DMS79 (cell line): ENCODE measurements at regions not wholly inside any gene's neighbourhood (a gene's known extent, or its start where the extent isn't known, plus 50 kb on each side); places are given as distances from the start of the nearest gene placed in this dataset.
A peak's percentile ranks its signal among the peaks of the same experiment; 100 is the strongest.
"Not testable (repeated sequence)": the region's sequence is repeated elsewhere in the genome, so short reads cannot be mapped to it uniquely, and the experiment has no call there.

Source experiments
- DNase-seq: peaks from one replicate; lab custom pipeline; 2025; lab: John Stamatoyannopoulos, UW

GRCh38 chr1:60850084-60850483 is 232.3 kb upstream of the NFIA start:
- DNase-seq, result no peak

DNA sequence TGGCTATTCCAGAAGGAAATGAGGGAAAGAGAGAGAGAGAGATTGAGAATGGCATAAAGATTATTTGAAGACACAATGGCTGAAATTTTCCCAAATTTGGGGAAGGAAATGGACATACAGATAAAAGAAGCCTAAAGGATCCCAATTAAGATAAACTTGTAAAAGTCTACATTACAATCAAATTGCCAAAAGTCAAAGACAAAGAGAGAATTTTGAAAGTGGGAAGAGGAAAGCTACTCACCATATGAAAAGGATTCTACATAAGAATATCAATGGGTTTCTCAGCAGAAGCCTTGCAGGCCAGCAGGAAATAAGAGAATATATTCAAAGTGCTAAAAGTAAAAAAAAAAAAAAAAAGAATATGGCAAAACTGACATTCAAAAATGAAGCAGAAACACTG is 233.0 kb upstream of the NFIA start:
- no peak for DNase-seq

DNA sequence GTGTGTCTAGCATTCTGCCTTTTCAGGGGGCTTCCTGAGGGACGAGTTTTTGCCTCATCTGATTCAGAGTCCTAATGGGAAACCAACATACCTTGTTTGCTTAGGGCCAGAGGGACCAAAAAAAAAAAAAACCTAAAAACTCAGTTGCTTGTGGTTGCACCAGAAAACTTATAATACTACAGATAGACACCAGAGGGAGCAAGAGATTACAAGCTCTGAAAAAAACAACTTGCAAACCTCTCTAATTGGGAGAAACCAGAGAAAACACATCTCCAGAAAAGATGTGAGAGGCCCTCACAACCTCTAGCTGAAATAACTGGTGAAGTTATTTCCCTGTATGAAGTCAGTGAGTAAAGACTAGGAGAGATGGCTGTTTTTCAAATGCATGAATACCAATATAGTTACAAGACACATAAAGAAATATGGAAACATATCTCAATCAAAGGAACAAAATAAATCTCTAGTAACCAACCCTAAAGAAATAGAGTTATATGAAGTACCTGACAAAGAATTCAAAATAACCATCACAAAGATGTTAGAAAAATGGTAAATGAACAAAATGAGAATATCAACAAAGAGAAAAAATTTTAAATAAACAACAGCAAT is 233.7 kb upstream of the NFIA start:
- DNase-seq, result no peak

DNA sequence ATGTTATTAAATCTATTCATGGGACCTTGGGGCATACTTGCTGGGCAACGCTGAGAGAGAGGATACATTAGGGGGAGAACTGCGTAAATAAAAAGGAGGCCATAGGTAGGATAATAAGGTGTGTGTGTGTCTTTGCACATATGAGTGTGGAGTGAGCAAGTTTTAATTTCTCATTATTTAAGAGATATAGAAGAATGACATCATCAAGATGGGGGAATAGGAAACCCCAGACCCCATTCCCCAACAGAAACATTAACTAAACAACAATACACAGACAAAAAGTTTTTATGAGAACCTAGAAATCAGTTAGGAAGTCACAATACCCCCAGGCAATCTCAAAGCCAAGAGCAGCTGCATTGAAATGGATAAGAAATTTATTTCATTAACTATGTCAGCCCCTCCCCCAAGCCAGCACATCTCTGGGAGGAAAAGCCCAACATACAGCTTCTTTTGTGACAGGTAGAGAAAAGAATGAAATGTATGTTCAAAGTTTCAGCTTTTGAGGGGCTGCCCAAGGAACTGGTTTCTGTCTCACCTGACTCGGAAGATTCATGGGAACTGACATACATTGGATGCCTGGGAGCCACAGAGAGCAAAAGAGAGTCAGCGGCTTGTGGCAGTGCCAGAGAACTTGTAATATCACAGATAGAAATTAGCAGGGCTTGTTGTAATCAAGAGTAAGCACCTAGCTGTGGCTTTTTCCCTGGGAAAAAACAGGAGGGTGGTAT is 234.3 kb upstream of the NFIA start:
- DNase-seq, result no peak

DNA sequence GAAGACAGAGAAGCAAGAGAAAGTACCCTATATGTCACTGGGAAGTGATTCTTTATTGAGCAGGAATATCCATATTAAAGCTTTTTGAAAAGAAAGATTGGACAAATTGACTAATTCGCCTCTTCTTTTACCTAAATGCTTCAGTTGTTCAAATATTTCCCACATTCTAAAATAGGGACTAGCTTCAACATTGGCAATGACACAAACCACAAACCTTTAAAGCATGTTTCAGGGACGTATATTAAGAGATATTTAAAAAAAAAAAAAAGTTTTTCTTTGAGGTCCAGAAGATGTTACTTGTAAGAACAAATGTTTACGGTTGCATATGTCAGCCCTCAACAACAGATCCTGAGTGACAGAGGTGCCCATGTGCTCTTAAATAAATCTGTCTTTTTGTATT is 235.0 kb upstream of the NFIA start:
- no peak for DNase-seq

DNA sequence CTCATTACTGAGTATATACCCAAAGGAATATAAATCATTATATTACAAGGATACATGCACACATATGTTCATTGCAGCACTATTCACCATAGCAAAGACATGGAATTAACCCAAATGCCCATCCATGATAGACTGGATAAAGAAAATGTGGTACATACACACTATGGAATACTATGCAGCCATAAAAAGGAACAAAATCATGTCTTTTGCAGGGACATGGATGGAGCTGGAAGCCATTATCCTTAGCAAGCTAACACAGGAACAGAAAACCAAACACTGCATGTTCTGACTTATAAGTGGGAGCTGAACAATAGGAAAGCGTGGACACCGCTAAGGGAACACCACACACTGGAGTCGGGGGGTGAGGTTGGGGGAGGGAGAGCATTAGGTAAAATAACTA is 236.7 kb upstream of the NFIA start:
- not testable (repeated sequence) for DNase-seq

DNA sequence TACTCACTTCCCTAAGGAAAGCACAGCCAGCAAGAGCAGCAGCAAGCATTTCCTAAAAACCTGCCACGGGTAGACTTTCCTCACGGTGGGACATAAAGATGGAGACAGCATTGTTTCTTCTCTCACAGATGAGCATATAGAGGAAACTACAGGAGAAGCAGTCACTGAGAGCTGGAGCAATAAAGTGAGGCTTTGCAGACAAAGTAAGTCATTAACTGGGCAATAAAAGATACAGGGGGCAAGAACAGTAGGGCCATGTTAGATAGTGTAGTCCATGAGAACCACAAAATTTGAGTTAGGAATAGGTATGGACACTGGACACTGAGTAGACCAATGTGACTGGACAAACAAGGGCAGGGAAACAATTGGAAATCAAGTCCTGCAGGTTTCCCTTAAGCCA is 240.1 kb upstream of the NFIA start:
- DNase-seq, result no peak

DNA sequence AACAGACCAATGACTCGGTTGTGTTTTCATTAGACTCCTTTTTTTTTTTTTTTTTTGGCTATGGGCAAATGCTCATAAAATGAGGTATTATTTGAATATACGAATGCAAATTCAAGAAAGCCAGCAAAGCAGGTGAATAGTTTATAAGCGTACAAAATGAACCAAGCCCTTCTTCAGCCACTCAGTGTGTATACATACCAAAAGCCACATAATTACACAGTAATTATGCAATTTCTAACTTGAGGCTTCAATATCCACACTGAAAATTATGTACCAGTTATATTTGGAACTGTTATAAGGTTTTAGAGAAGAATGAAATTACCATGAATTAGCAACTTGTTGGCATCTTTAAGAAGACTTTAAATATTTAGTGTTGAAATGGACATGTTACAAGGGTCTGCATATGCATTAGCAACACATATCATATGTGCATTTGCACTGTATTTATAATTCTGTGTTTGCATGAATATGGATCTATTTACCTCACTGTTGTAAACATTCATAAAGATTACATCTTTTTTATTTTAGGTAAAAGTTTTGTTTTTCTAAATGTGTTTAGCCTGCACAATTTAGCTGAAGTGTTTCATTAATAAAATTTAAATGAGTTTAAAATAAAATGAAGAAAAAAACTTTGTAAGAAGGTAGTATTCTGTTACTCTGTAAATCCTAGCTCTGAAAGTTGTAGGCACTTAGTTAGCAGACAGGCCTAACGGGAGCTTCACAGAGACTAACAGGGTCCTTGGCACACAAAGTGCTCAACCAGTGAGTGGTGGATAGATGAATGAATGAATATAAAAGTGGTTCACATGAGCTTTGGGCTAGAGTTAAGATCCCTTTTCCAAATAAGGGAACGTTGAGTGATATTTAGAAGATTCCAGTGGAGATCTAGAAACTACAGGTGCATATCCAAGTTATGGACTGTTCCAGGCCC is 241.0 kb upstream of the NFIA start:
- no peak for DNase-seq

GRCh38 chr1:60840476-60840875 is 241.9 kb upstream of the NFIA start:
- DNase-seq, result not testable (repeated sequence)

GRCh38 chr1:60835649-60836048 is 246.7 kb upstream of the NFIA start:
- peak; percentile 73 for DNase-seq

DNA sequence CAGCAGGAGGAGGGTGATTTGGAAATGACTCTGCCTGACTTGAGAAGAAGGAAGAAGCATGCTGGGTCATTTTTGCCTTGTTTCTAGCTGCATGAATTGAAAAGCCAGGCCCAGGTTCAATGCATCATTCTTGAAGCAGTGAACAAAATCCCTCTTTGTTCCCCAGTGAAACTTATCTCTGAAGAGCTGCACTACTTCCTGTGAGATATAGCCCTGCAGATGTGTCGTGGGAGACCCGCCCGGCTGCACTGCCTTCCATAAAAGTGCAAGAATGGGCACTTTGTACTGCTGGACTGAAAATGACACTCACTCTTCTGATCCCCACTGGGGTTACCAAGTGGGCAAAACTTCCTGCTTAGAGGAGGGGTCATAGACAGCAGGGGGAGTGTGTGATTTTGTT is 249.2 kb upstream of the NFIA start:
- DNase-seq, result no peak

- DNase-seq, result no peak
These were observed 250.0 kb upstream of the NFIA start for GRCh38 chr1:60832367-60832766.

DNA sequence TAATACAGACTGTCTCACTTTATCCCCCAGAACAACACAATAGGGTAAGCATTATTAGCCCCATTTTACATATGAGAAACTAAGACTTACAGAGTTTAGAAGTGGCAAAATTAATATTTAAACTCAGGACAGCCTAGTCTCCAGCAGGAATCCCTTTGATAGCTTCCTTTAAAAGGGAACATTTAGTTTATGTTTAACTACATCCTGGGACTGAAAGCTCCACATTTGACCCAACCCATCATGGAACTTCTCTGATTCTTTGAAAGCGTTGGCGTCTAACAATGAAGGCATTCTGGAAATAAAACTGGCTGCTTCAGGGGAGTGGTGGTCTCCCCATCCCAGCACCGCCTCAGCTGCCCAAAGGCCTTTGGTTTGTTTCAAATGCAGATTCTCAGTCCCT is 250.6 kb upstream of the NFIA start:
- DNase-seq, result no peak

DNA sequence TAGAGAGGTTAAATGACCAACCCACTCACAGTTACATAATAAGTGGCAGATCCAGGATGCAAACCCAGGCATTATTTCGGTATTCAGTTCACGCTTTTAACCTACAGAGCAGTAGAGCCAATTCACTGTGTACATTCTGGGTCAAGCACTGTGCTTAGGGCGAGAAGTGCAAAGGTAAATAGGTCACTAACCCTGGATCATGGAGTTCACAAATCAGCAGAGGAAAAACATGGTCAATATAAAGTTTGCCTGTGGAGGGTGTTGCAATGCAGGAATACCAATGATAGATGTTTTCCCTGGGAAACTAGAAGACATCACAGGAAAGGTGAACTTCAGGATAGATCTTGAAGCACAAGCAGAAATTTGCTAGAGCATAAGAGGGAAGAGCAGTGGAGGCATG is 253.4 kb upstream of the NFIA start:
- DNase-seq, result no peak

DNA sequence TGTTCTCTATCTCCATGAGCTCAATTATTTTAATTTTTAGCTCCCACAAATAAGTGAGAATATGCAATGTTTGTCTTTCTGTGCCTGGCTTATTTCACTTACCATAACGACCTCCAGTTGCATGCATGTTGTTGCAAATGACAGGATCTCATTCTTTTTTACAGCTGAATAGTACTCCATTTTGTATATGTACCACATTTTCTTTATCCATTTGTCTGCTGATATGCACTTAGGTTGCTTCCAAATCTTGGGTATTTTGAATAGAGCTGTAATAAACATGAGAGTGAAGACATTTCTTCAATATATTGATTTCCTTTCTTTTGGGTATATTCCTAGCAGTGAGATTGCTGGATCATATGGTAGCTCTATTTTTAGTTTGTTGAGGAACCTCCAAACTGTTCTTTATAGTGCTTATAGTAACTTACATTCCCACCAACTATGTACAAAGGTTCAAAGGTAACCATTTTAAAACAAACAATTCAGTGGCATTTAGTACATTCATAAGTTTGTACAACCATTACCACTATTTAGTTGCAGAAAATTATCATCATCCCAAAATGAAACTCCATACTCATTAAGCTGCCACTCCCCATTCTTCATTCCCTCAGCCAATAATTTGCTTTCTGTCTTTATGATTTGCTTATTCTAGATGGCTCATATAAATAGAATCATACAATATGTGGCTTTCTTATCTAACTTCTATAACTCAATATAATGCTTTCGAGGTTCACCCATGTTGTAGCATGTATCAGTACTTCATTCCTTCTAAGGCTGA is 255.9 kb upstream of the NFIA start:
- DNase-seq, result no peak

DNA sequence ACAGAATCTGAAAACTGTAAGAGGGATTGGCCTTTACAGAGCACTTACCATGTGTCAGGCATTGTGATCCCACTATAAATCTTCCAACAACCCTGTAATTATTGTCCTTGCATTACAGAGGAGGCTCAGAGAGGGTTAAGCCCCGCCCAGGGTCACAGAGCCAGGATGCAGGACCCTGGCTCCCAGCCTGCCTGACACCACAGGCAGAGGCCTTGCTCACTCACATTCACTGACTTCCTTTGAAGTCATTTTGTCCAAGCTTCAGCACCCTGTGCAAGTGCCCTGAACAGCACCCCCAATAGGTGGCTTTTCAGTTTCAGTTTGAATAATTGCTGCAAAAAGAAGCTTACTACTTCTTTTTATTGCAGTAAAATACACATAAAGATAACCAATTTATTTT is 256.8 kb upstream of the NFIA start:
- DNase-seq, result no peak

DNA sequence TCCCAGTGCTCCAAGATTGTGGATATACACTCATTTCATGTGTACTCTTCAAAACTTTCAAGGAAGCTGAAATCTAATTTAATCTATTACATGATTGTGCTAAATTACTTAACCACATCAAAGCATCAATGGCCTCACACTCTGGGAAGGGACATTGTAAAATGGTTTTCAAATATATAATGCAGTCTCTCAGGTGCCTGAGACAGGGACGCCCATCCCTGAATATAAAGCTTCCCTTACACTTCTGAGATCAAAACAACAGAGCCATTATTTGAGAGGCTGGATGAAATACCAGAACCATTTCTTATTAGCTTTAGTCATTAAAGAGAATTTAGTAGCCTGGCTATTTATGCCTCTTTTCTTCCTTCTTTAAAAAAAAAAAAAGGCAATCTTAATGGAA is 259.2 kb upstream of the NFIA start:
- DNase-seq, result no peak

DNA sequence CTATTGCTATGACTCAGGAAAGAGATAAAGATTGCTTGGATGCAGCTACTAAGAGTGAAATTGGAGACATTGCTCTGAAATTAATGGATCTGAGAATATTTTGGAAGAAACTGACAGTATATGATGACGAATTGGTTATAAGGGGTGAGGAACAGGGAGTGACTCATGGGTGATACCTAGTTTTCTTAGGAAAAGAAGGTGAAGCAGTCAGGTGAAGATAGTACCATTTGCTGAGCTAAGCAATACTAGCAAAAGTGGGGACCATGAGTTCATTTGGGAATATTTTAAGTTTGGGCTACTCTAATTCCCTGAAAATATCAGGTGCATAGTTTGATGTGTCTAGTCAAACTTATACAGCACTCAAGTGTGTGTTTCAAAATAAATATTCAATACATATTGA is 260.1 kb upstream of the NFIA start:
- DNase-seq, result no peak

DNA sequence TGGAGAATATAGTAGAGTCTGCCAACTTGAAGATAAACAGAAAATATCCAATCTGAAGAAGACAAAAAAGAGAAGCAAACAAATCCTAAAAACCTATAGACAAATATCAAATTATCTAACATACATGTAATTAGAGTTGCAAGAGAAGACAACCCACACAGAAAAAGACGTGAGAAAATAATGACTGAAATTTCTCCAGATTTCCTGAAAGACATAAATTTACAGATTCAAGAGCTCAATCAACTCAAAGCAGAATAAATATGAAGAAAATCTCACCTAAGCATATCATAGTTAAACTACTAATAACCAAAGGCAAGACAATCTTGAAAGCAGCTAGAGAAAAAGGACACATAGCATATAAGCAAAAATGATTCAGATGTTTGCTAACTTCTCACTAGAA is 261.2 kb upstream of the NFIA start:
- no peak for DNase-seq

DNA sequence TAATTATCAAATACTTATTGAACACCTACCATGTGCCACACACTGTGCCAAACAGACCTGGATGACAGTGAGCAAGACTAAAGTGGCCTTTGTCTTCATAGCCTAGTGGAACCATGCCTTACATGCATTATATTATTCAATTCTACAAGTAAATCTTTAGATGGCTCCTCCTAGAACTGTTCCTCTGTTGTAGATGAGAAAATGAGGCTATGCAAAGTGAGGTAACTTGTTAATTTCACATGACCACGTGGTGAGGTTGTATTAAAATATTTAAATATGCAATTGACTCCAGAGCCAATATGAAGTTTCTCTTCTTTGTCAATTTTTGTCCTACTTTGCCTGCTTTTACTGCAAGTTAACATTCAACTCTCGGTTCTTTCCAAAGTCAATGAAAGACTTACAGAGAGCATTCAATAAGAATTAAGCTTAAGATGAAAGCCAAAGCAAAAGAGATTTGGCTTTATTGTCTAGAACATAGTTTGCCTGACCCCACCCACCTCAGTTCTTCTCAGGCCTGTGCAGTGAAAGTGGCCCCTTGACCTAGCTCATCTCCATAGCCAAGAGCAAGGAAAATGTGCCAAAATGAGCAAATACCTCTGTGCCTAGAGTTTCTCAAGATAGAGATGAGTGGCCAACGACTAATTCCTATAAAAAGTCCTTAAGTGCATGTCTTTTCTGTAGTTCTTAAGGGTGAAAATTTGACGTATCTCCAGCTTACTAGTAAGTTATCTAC is 263.2 kb upstream of the NFIA start:
- DNase-seq, result no peak

GRCh38 chr1:60813071-60813470 is 269.3 kb upstream of the NFIA start:
- DNase-seq, result no peak
